ENCODE measurements at regions not wholly inside any gene's neighbourhood (a gene's known extent, or its start where the extent isn't known, plus 50 kb on each side); places are given as distances from the start of the nearest gene placed in this dataset.

GRCh38 chr15:69505956-69506556 is 53.4 kb downstream of the RPLP1 start:
- DNase-seq (ENCODE audit: low spot score): no peak

- DNase-seq (ENCODE audit: low spot score): no peak
Measured at GRCh38 chr15:69508659-69509058, 56.0 kb downstream of the RPLP1 start.

- DNase-seq (ENCODE audit: low spot score): no peak
Measured at GRCh38 chr15:69509131-69509530, 56.5 kb downstream of the RPLP1 start.

GRCh38 chr15:69510556-69510955 is 57.9 kb downstream of the RPLP1 start:
- DNase-seq (ENCODE audit: low spot score): no peak

GRCh38 chr15:69511015-69511414 is 58.4 kb downstream of the RPLP1 start:
- no peak for DNase-seq (ENCODE audit: low spot score)

- DNase-seq (ENCODE audit: low spot score): no peak
Measured at GRCh38 chr15:69511716-69512340, 59.2 kb downstream of the RPLP1 start.

- DNase-seq (ENCODE audit: low spot score): no peak
Measured at GRCh38 chr15:69513450-69513960, 60.9 kb downstream of the RPLP1 start.

GRCh38 chr15:69513986-69514385 is 61.4 kb downstream of the RPLP1 start:
- DNase-seq (ENCODE audit: low spot score): no peak

GRCh38 chr15:69515508-69515907 is 62.9 kb downstream of the RPLP1 start:
- no peak for DNase-seq (ENCODE audit: low spot score)

GRCh38 chr15:69515926-69516325 is 63.3 kb downstream of the RPLP1 start:
- no peak for DNase-seq (ENCODE audit: low spot score)

GRCh38 chr15:69517052-69517451 is 64.4 kb downstream of the RPLP1 start:
- DNase-seq (ENCODE audit: low spot score): no peak

GRCh38 chr15:69518806-69519205 is 66.2 kb downstream of the RPLP1 start:
- no peak for DNase-seq (ENCODE audit: low spot score)

GRCh38 chr15:69520067-69520466 is 67.4 kb downstream of the RPLP1 start:
- DNase-seq (ENCODE audit: low spot score): no peak

- peak; percentile 36 for DNase-seq (ENCODE audit: low spot score)
Measured at GRCh38 chr15:69522361-69522760, 69.7 kb downstream of the RPLP1 start.

- peak; percentile 59 for DNase-seq (ENCODE audit: low spot score)
Measured at GRCh38 chr15:69523010-69524001, 70.7 kb downstream of the RPLP1 start.

GRCh38 chr15:69524296-69524695 is 71.7 kb downstream of the RPLP1 start:
- DNase-seq (ENCODE audit: low spot score): no peak

- no peak for DNase-seq (ENCODE audit: low spot score)
Measured at GRCh38 chr15:69524814-69525213, 72.2 kb downstream of the RPLP1 start.

- no peak for DNase-seq (ENCODE audit: low spot score)
Measured at GRCh38 chr15:69525543-69525942, 72.9 kb downstream of the RPLP1 start.

GRCh38 chr15:69526081-69527061 is 73.8 kb downstream of the RPLP1 start:
- no peak for DNase-seq (ENCODE audit: low spot score)

GRCh38 chr15:69529141-69529540 is 76.5 kb downstream of the RPLP1 start:
- no peak for DNase-seq (ENCODE audit: low spot score)

GRCh38 chr15:69529961-69530633 is 77.5 kb downstream of the RPLP1 start:
- no peak for DNase-seq (ENCODE audit: low spot score)

Data from SW480 (cell line).